CD4-positive, alpha-beta T cell treated with Interleukin-1 beta for 1 hour (primary cell): ENCODE measurements at regions not wholly inside any gene's neighbourhood (a gene's known extent, or its start where the extent isn't known, plus 50 kb on each side); places are given as distances from the start of the nearest gene placed in this dataset.

ENCODE experiments used
- DNase-seq, 2 donors: peaks; one replicate each; pipeline ENCODE4 v3.0.0-alpha.2; 2020 to 2022

DNA sequence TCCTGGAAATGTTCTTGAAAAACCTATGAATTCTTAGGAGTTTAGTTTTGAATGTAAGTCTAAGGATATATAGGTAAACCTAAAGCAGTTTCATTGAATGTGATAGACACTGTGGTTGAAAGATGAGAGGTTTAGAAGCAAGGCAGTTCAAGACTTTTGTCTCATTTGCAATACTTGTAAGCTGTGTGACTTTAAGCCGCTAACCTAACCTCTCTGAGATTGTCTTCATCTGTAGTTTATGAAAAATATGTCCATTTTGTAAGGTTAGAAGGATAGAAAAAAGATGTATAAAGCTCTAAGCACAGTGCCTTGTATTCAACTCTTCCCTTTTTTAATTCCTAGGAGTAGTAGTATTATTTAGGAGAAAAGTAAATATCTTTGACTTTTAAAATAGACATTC, 306.6 kb upstream of the ARRDC4 start:
- no peak for DNase-seq

GRCh38 chr15:97654481-97655076, 305.9 kb upstream of the ARRDC4 start:
- DNase-seq = no peak

DNA sequence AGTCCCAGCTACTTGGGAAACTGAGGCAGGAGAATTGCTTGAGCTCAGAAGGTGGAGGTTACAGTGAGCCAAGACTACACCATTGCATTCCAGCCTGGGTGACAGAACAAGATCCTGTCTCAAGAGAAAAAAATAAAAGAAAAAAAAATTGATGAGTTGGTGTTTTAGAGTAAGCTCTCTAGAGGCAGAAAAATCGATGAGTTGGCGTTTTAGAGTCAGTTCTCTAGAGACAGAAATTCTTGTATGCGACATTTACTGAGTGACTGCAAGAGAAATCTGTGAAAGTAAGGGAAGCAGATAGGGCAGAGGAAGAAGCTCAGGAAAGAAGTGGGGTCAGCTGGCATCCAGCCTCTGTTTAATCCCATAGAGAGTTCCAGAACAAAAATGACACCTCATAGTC, 298.7 kb upstream of the ARRDC4 start:
- no peak for DNase-seq

DNA sequence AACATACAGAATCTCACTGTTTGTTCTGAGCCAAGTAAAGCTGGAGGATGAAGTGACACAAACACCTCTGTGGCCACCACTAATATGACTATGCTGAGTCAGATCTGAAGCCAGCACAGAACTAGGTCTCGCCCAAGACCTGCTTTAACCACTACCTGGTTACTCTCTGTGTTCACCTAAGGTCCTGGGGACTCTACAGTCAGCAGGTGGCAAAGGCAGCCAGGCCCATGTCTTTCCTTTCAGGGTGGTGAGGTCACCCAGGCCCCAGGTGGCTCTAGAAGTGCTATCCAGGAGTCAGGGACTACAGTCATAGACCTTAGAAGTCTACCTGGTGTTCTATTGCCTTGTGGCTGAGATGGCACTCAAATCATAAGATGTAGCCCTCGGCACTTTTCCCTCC, 287.9 kb upstream of the ARRDC4 start:
- DNase-seq = no peak

- no peak for DNase-seq
These were observed 281.8 kb upstream of the ARRDC4 start for GRCh38 chr15:97678656-97679055.

DNA sequence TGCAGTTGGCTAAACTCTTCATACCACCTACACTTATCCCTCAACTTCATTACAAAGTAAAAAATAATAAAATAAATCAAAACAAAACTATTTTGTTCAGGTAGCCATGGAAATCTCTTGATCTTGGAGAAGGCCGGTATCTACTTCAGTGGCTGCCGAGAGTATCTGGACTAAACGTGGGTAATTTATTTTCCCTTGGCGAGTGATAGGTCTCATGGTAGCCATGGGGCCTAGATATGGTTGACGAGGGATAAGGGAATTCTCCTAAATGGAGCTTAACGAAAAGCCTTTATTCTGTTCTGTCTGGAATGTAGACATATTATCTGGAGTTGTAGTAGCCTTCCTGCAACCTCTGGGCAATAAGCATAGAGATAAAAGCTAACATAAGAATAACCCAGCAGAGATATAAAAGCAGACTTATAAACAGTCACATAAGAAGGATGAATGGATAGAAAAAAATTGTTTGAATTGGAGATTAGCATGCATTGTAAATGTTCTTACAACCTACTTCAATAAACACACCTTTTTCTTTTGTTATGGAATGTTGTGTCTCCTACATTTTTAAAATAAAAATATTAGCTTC, 281.3 kb upstream of the ARRDC4 start:
- no peak for DNase-seq

DNA sequence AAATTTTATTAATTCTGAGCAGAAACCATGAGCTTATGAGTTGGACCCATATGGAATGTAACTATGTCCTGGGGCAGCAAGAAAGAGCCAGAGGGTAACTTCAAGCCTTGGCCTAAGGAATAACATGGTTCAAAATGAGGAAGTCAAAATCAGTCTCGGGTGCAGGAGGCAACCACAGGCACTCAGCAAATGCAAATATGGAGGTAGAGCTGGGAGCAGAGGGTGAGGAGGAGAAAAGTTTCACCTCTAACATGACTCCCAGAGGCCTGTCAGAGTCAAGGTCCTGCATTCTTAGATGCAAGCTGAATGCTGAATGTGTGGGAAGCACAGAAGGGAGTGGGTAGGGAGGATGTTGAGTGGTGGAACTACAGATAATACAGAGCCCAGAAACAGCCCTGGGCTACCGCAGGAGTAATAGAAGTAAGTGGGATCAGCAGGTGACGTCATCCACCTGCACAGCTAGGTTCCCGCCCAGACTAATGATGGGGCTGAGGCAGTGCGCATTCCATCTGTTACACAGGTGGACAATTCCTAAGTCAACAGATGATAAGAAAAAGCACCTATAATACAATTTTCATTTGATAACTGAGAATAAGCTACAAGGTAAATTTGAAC, 279.8 kb upstream of the ARRDC4 start:
- no peak for DNase-seq

DNA sequence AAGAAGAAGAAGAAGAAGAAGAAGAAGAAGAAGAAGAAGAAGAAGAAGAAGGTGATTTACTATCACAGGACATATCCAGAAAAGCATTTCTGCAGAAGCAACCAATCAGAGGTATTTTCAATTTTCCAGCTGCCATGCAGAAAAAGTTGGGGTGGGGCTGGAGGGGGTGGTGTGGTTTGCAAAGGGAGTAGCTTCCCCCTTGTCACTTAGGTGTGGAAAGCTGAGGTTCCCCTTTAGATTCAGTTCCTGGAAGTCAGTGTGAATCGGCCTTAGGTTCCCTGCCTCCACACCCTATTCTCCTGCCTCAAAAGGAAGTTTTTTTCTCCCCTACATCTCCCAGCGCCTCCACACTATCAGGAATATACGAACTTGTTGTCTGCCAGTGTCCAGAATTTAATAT, 276.7 kb upstream of the ARRDC4 start:
- no peak for DNase-seq

DNA sequence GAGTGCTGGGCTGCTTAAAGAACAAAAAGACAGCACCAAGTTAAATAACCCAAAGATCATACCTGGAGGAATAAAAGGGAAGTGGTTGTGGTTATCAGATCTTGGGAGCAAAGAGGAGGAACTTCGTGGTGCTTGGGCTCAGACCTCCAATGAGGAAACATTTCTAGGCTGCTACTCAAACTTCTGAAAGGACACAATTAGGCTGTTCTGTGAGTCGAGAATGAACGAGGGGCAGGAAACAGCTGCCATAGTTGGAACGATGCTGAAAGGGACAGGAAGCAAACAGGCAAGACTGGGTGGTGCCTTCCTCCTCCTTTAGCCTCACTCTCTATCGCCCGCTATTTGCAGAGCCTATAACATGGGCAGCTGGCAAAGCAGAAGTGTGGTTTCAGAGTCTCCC, 276.3 kb upstream of the ARRDC4 start:
- no peak for DNase-seq

GRCh38 chr15:97686324-97686723, 274.2 kb upstream of the ARRDC4 start:
- no peak for DNase-seq

DNA sequence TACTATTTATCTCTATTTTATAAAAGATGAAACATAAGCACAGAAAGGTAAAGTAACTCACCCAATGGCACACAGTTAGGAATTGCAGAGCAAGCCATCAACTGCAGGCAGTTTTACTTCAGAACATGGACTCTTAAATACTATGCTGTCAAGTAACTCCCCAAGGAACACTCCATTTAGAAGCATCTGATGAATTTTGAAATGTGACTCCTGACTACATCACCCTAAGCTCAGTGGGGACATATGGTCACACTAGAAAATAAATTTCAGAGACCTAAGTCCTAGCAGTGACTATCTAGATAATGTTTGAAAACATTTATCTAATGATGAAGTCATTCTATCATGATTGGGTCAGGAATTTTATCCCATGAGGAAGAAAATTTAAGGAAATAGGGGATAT, 272.8 kb upstream of the ARRDC4 start:
- DNase-seq = no peak

- no peak for DNase-seq
These were observed 272.3 kb upstream of the ARRDC4 start for GRCh38 chr15:97688177-97688576.

GRCh38 chr15:97688886-97689285, 271.6 kb upstream of the ARRDC4 start:
- no peak for DNase-seq

- no peak for DNase-seq
These were observed 269.4 kb upstream of the ARRDC4 start for GRCh38 chr15:97691078-97691477.

- no peak for DNase-seq
These were observed 268.7 kb upstream of the ARRDC4 start for GRCh38 chr15:97691799-97692198.

DNA sequence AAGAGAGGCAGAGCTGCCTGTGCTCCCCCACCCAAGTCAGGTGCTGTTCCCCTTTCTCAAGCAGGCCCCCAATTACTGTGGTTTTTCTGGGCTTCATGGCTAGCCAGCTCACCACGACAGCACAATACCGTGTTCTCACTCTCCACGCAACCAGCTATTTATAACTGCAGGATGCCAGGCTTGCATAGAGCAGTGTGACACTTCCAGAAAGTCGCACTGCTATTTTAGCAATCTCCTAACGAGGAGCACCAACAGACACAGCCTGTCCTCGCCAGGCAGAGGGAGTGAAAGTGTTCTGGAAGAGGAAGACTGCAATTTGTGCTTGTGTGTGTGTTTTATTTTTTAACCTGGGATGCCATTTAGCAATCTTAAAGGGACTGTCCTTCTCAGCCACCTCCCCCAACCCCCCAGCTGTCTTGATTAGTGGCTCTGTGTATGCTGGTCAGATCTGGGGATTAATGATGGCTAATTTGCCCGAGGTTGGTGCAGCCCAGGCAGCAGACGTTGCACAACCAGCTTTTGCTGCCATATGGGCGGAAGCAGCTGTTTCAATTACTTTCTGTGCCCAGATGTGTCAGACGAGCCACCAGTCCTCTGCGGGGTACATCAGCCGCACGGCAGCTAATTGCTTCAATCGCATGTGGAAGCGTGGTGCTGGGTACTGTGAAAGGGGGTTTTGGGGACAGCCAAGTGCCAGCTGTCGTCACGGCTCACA, 268.0 kb upstream of the ARRDC4 start:
- DNase-seq = no peak

DNA sequence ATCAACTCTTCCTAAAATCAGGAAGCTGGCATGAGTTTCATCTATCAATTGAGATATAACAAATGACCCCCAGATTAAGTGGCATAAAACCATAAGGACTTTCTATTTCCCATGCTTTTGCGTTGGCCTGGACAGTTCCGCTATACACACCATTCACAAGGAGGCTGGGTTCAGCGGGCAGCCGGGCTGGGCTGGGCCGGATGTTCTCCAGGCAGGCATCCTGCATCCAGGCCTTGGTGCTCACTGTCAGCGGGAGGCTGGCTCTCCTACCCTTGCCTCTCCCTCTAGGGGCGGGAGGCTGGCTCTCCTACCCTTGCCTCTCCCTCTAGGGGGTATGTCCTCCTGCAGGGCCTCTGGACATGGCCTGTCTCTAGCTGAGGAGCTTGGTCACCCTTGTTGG, 266.0 kb upstream of the ARRDC4 start:
- no peak for DNase-seq

- DNase-seq = no peak
These were observed 257.1 kb upstream of the ARRDC4 start for GRCh38 chr15:97703400-97703799.

- DNase-seq = no peak
These were observed 254.4 kb upstream of the ARRDC4 start for GRCh38 chr15:97706059-97706458.

GRCh38 chr15:97708252-97708651, 252.3 kb upstream of the ARRDC4 start:
- no peak for DNase-seq

DNA sequence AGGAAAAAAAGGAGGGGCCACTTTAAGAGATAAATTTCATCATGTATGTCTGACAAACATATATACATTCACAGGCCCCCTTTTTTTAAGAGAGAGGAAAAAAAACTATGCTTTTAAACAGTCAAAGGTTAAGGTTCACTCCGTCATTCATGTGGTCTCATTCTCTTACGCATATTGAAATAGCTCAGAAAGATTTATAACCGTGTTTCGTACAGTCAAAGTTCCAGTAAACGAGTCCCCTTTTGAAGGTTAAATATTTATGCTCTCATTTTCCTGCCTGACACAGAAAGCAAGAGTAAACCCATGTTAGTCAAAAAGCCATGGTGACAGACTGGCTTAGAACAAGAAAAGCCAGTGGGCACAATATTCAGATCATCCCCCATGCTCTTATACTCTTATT, 248.0 kb upstream of the ARRDC4 start:
- DNase-seq = no peak

GRCh38 chr15:97717806-97718205, 242.7 kb upstream of the ARRDC4 start:
- no peak for DNase-seq

- no peak for DNase-seq
These were observed 242.0 kb upstream of the ARRDC4 start for GRCh38 chr15:97718509-97718908.

- DNase-seq = no peak
These were observed 231.7 kb upstream of the ARRDC4 start for GRCh38 chr15:97728791-97729190.
